Astrocyte of the spinal cord (primary cell): ENCODE measurements at regions not wholly inside any gene's neighbourhood (a gene's known extent, or its start where the extent isn't known, plus 50 kb on each side); places are given as distances from the start of the nearest gene placed in this dataset.
A peak's percentile ranks its signal among the peaks of the same experiment; 100 is the strongest.

Source experiments
- DNase-seq: peaks from one replicate; pipeline ENCODE4 v3.0.0; 2011; ENCODE audit warnings: low read depth, low spot score
- H3K4me3 ChIP-seq: 2 replicates; pipeline ENCODE4 v1.5.1; 2011; ENCODE audit warnings: low read depth, mild to moderate bottlenecking, low read length, moderate library complexity
- CTCF ChIP-seq: IDR thresholded peaks from 2 replicates; pipeline ENCODE4 v1.5.1; 2012; ENCODE audit warnings: low read depth, mild to moderate bottlenecking, low read length, inconsistent platforms
- in situ Hi-C: cut with HindIII; loops from 2 replicates; pipeline ENCODE4 v1.10.0; 2017; ENCODE audit warnings: low sequenced_read_pairs

- in situ Hi-C loops = no loop called here
- DNase-seq = no peak
Observed at GRCh38 chr2:19750136-19750535, 151.6 kb downstream of the TTC32 start.

GRCh38 chr2:19749507-19749836, 152.3 kb downstream of the TTC32 start:
- in situ Hi-C loops = no loop called here
- DNase-seq = no peak
- no peak overlapping the region for H3K4me3 ChIP-seq
- TF ChIP-seq CTCF = no peak

More at GRCh38 chr2:19750136-19750535, 151.6 kb downstream of the TTC32 start:
- no peak for TF ChIP-seq CTCF
- H3K4me3 ChIP-seq = no peak overlapping the region

GRCh38 chr2:19748711-19749506, 152.9 kb downstream of the TTC32 start:
- TF ChIP-seq CTCF = no peak
- in situ Hi-C loops = no loop called here
- H3K4me3 ChIP-seq = no peak overlapping the region
- DNase-seq = no peak

GRCh38 chr2:19748073-19748375, 153.8 kb downstream of the TTC32 start:
- TF ChIP-seq CTCF = no peak
- in situ Hi-C loops = no loop called here

GRCh38 chr2:19747310-19748072, 154.3 kb downstream of the TTC32 start:
- no peak for TF ChIP-seq CTCF
- in situ Hi-C loops = no loop called here
- peak; percentile 42 for DNase-seq
- H3K4me3 ChIP-seq = no peak overlapping the region

More at GRCh38 chr2:19748073-19748375, 153.8 kb downstream of the TTC32 start:
- DNase-seq = no peak
- H3K4me3 ChIP-seq = no peak overlapping the region

GRCh38 chr2:19746611-19747309, 155.0 kb downstream of the TTC32 start:
- DNase-seq = peak; percentile 36
- peak; percentile 45 for TF ChIP-seq CTCF

More at GRCh38 chr2:19746611-19747309, 155.0 kb downstream of the TTC32 start:
- in situ Hi-C loops = no loop called here
- no peak overlapping the region for H3K4me3 ChIP-seq
